Uterus (tissue), 2 donors: ENCODE measurements at regions not wholly inside any gene's neighbourhood (a gene's known extent, or its start where the extent isn't known, plus 50 kb on each side); places are given as distances from the start of the nearest gene placed in this dataset.

ENCODE experiments used
- POLR2A ChIP-seq, 2 donors: fragments of 450-650 bp; IDR thresholded peaks; one replicate each; pipeline ENCODE4 v1.6.1; 2016; ENCODE audit warnings: antibody characterized with exemption in 2 of 2, mild to moderate bottlenecking in 1 of 2, moderate library complexity in 1 of 2
- TF ChIP-seq, protein P1 (sequence below), 4 experiments: fragments of 200-600 bp in 2 of 4; fragments of 450-650 bp in 2 of 4; sonication (generic) in 2 of 4; IDR thresholded peaks; one replicate each; pipeline ENCODE4 v1.5.1; 2016 to 2019; ENCODE audit warnings: antibody characterized with exemption in 4 of 4, mild to moderate bottlenecking in 2 of 4, moderate library complexity in 1 of 4

DNA sequence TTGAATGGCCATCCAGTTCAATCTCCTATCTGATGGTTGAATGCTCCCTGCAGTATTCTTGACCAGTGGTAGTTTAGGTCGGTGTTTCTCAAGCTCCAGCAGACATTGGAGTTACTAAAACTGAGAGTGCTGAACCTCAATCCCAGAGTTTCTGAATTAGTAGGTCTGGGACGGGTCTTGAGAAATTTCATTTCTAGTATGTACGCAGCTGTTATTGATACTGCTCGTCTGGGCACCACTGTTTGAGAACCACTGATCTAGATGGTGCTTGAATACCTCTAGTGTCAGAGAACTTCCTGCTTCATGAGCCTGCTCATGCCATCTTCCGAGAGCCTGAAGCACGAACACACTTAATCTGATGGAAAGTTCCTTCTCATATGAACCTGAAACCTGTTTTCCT lies 99.4 kb upstream of the CREB5 start:
- TF ChIP-seq, protein P1, sequence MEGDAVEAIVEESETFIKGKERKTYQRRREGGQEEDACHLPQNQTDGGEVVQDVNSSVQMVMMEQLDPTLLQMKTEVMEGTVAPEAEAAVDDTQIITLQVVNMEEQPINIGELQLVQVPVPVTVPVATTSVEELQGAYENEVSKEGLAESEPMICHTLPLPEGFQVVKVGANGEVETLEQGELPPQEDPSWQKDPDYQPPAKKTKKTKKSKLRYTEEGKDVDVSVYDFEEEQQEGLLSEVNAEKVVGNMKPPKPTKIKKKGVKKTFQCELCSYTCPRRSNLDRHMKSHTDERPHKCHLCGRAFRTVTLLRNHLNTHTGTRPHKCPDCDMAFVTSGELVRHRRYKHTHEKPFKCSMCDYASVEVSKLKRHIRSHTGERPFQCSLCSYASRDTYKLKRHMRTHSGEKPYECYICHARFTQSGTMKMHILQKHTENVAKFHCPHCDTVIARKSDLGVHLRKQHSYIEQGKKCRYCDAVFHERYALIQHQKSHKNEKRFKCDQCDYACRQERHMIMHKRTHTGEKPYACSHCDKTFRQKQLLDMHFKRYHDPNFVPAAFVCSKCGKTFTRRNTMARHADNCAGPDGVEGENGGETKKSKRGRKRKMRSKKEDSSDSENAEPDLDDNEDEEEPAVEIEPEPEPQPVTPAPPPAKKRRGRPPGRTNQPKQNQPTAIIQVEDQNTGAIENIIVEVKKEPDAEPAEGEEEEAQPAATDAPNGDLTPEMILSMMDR (IDR thresholded peaks at IDR 0.05) = no peak
- TF ChIP-seq POLR2A (IDR thresholded peaks at IDR 0.05) = no peak
